Stimulated activated CD4-positive, alpha-beta T cell treated with anti-CD3 and anti-CD28 coated beads, Interleukin-1b, Interleukin-23, amount 100 ng/mL, for 4 hours (primary cell): ENCODE measurements at regions not wholly inside any gene's neighbourhood (a gene's known extent, or its start where the extent isn't known, plus 50 kb on each side); places are given as distances from the start of the nearest gene placed in this dataset.

Experiments
- DNase-seq, 2 donors: peaks; one replicate each; pipeline ENCODE4 v3.0.0-alpha.2; 2020; ENCODE audit warnings: low read depth in 2 of 2

DNA sequence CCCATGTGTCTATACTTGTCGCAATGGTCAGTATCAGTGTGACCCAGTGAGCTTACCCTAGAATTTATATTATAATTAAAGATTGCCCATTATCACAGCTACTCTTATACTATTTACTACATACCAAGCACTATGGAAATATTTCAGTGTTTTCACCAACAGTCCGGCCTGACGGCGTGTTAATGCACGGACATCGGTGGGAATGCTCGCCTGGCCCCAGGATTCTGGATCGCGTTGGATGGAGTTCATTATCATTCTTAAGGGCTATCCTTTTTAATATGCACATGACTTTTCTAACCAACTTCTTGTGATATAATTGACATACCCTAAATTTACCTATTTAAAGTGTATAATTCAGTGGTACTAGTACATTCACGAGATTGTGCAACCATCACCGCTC is 51.8 kb upstream of the AFDN start:
- no peak for DNase-seq

DNA sequence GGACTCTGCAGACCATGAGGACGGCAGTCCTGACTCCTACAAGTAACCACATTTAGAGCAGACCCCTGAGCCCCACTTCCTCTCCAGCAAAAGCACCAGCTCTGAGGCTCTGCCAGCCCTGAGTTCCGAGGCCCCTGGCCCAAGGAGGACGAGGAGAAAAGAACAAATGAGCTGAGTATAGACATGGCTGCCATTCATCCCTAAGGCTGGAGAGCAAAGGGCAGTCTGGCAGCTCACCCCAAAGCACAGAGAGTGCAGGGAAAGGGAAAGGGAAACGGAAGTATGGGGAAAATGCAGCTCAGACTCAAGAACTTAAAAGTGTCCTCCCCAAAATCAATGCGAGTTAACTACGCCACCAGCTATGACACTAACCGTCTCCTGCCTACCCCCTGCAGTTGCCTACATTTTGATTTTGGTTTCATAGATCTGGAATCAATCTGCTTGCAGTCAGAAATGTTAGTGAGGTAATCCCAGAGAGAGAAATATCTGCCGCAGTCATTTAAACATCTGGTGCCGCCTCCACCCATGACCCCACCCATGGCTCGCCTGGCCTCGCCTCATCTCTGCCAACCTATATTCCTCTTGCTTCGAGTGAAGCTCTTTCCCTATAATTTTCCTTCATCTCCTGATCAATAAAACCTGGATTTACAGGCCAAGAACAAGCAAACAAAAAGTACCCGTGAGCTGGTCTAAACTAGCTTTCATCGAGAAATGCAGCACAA is 49.6 kb upstream of the AFDN start:
- DNase-seq, result no peak
